ENCODE measurements at regions not wholly inside any gene's neighbourhood (a gene's known extent, or its start where the extent isn't known, plus 50 kb on each side); places are given as distances from the start of the nearest gene placed in this dataset.
A peak's percentile ranks its signal among the peaks of the same experiment; 100 is the strongest.
"Not testable (repeated sequence)": the region's sequence is repeated elsewhere in the genome, so short reads cannot be mapped to it uniquely, and the experiment has no call there.

GRCh38 chr1:73452522-73452921 lies 745.5 kb downstream of the LRRIQ3 start:
- Histone ChIP-seq H3K9me3 (replicated peaks in 1 of 3) (no peaks in the 10 kb centered on the region), H3K4me3 (no peak overlapping the region), H3K27ac (no peak overlapping the region), H3K4me1 (replicated peaks in 1 of 2) (no peaks in the 10 kb centered on the region), H3K36me3 (replicated peaks in 1 of 2) (no peaks in the 10 kb centered on the region), H3K27me3 (no peaks in the 10 kb centered on the region)
- DNase-seq, result no peak
- intact Hi-C loops (cut with DNase I), result no loop called here
- WGBS, 4 donors, result 23 to 30% (median 26%) methylated on average over 2 of the region's 2 CpGs
- no peak for TF ChIP-seq POLR2A (IDR thresholded peaks at IDR 0.05)
- peak in 1 of 6 experiments; percentile 11 for TF ChIP-seq CTCF (IDR thresholded peaks at IDR 0.05)

DNA sequence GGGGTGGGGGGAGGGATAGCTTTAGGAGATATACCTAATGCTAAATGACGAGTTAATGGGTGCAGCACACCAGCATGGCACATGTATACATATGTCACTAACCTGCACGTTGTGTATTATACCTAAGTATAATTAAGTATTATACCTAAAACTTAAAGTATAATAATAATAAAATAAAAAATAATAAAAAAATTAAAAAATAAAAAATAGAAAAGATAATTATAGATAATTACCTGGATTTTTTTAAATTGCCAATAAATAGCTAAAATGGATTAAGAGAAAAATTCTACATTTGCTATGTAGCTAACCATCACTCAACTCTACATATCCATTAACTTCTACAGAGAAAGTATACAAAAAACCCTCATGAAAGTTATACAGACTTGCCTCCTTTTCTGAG lies 747.3 kb downstream of the LRRIQ3 start:
- H3K36me3 ChIP-seq (replicated peaks in 1 of 2); H3K4me1 ChIP-seq (replicated peaks in 1 of 2); intact Hi-C loops (cut with DNase I); DNase-seq; H3K27me3 ChIP-seq; H3K4me3 ChIP-seq; H3K9me3 ChIP-seq (replicated peaks in 1 of 3); H3K27ac ChIP-seq: not testable (repeated sequence)
- WGBS, 4 donors, result 83 to 88% (median 84%) methylated on average over 2 of the region's 2 CpGs

- Histone ChIP-seq H3K27ac (no peak overlapping the region), H3K4me3 (no peak overlapping the region), H3K4me1 (replicated peaks in 1 of 2) (no peaks in the 10 kb centered on the region), H3K36me3 (replicated peaks in 1 of 2) (no peaks in the 10 kb centered on the region), H3K9me3 (replicated peaks in 1 of 3) (peaks cover 0 to 5% (median 0%) of the 10 kb centered on the region in 3 donors), H3K27me3 (no peaks in the 10 kb centered on the region)
- intact Hi-C loops (cut with DNase I), result no loop called here
- WGBS, 4 donors, result 62 to 82% (median 76%) methylated on average over 3 of the region's 3 CpGs
- TF ChIP-seq CTCF (IDR thresholded peaks at IDR 0.05) (no peak), POLR2A (IDR thresholded peaks at IDR 0.05) (no peak)
- no peak for DNase-seq
Measured at GRCh38 chr1:73411479-73411878, 786.5 kb downstream of the LRRIQ3 start.

GRCh38 chr1:73401666-73402065 lies 796.3 kb downstream of the LRRIQ3 start:
- intact Hi-C loops (cut with DNase I), result no loop called here
- 70 to 92% (median 89%) methylated on average over 2 of the region's 2 CpGs for WGBS, 4 donors
- DNase-seq, result no peak

More at GRCh38 chr1:73401666-73402065, 796.3 kb downstream of the LRRIQ3 start:
- no peaks in the 10 kb centered on the region for H3K27me3 ChIP-seq
- H3K4me1 ChIP-seq (replicated peaks in 1 of 2), result no peaks in the 10 kb centered on the region
- H3K9me3 ChIP-seq (replicated peaks in 1 of 3), result no peaks in the 10 kb centered on the region
- no peak overlapping the region for H3K27ac ChIP-seq
- TF ChIP-seq CTCF (IDR thresholded peaks at IDR 0.05) (no peak), POLR2A (IDR thresholded peaks at IDR 0.05) (no peak)
- H3K4me3 ChIP-seq, result no peak overlapping the region
- H3K36me3 ChIP-seq (replicated peaks in 1 of 2), result no peaks in the 10 kb centered on the region

Data from adrenal gland (tissue), 9 donors.